Glutamatergic neuron (in vitro differentiated cells): ENCODE measurements at regions not wholly inside any gene's neighbourhood (a gene's known extent, or its start where the extent isn't known, plus 50 kb on each side); places are given as distances from the start of the nearest gene placed in this dataset.

Experiments
- DNase-seq: peaks from one replicate; pipeline ENCODE4 v3.0.0; 2022
- H3K27ac Mint-ChIP-seq: one replicate; pipeline ENCODE4 v1.8.0; 2020; ENCODE audit warnings: mild to moderate bottlenecking, mixed read lengths, inconsistent platforms; ENCODE audit not compliant: unreplicated experiment
- H3K27me3 Mint-ChIP-seq: one replicate; pipeline ENCODE4 v1.8.0; 2020; ENCODE audit warnings: mild to moderate bottlenecking, moderate library complexity, mixed read lengths, inconsistent platforms; ENCODE audit not compliant: unreplicated experiment
- H3K36me3 Mint-ChIP-seq: one replicate; pipeline ENCODE4 v1.8.0; 2020; ENCODE audit warnings: mild to moderate bottlenecking, mixed read lengths, inconsistent platforms; ENCODE audit not compliant: unreplicated experiment
- H3K4me1 Mint-ChIP-seq: one replicate; pipeline ENCODE4 v1.8.0; 2020; ENCODE audit warnings: mild to moderate bottlenecking, low read depth, mixed read lengths, inconsistent platforms; ENCODE audit not compliant: unreplicated experiment
- H3K4me3 Mint-ChIP-seq: one replicate; pipeline ENCODE4 v1.8.0; 2020; ENCODE audit warnings: mild to moderate bottlenecking, mixed read lengths, inconsistent platforms; ENCODE audit not compliant: unreplicated experiment
- H3K9me3 Mint-ChIP-seq: one replicate; pipeline ENCODE4 v1.8.0; 2020; ENCODE audit warnings: mild to moderate bottlenecking, moderate library complexity, mixed read lengths, inconsistent platforms; ENCODE audit not compliant: unreplicated experiment
- TF ChIP-seq, protein P1 (sequence below): fragments of 200-600 bp; sonication (generic); IDR thresholded peaks from one replicate; pipeline ENCODE4 v1.5.0; 2021; ENCODE audit not compliant: partially characterized antibody, unreplicated experiment

DNA sequence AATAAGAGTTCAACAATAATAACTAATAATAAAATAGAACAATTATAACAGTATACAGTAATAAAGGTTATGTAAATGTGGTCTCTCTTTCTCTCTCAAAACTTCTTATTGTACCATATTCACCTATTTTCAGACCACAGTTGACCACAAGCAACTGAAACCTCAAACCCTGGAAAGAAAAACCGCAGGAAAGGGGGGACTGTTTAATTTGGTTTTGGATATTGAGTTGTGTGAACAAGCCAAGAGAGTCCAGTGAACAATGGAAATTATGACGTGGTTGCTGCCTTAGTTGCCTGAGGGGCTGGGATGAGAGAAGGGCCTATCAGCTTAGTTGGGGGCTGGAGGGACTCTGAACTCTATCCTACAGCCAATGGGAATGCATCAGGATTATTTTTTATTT, 178.7 kb upstream of the POU2AF2 start:
- Mint-ChIP-seq H3K27ac (no peak overlapping the region), H3K27me3 (no peaks in the 10 kb centered on the region), H3K36me3 (no peaks in the 10 kb centered on the region), H3K9me3 (peaks cover 2% of the 10 kb centered on the region), H3K4me1 (no peaks in the 10 kb centered on the region), H3K4me3 (no peak overlapping the region)
- DNase-seq = no peak
- TF ChIP-seq, protein P1, sequence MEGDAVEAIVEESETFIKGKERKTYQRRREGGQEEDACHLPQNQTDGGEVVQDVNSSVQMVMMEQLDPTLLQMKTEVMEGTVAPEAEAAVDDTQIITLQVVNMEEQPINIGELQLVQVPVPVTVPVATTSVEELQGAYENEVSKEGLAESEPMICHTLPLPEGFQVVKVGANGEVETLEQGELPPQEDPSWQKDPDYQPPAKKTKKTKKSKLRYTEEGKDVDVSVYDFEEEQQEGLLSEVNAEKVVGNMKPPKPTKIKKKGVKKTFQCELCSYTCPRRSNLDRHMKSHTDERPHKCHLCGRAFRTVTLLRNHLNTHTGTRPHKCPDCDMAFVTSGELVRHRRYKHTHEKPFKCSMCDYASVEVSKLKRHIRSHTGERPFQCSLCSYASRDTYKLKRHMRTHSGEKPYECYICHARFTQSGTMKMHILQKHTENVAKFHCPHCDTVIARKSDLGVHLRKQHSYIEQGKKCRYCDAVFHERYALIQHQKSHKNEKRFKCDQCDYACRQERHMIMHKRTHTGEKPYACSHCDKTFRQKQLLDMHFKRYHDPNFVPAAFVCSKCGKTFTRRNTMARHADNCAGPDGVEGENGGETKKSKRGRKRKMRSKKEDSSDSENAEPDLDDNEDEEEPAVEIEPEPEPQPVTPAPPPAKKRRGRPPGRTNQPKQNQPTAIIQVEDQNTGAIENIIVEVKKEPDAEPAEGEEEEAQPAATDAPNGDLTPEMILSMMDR = no peak

DNA sequence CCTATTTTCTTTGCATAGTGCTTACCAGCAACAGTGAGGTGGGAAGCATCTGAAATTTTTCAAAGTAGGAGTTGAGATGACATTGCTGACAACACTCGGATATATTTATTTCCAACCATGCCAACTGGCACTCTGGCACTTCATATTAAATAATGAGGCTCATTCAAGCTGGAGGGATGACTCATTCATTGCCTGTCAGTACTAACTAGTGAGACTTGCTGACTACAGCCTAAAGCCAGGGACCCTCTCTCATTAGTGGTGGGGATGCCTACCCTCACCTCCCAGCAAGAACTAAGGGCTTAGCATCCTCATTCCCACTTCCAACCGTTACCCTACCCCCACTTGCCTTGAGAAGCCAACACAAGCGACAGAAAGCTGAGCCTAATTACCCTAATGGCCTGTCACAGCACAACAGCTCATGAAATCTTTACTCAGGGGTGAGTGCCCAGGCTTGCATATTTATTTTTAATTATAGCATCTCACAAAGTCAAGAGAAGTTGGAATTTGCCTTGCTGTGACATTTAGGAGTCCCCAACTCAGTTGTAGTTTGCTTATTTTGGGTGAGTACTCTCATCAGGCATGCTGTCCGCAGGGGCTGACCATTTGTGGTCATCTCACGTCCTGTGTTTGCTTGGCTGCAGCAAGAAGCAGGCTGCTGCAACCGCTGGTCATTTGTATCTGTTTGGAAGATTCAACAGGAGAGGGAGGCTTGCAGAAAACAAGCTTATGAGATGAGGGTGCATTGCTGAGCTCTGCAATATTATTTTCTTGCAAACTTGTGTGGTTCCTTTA, 181.6 kb upstream of the POU2AF2 start:
- no peaks in the 10 kb centered on the region for H3K4me1 Mint-ChIP-seq
- H3K27me3 Mint-ChIP-seq = no peaks in the 10 kb centered on the region
- H3K36me3 Mint-ChIP-seq = no peaks in the 10 kb centered on the region
- H3K4me3 Mint-ChIP-seq = no peak overlapping the region
- no peak overlapping the region for H3K27ac Mint-ChIP-seq
- DNase-seq = no peak
- TF ChIP-seq, protein P1 = no peak
- H3K9me3 Mint-ChIP-seq = peaks cover 2% of the 10 kb centered on the region

DNA sequence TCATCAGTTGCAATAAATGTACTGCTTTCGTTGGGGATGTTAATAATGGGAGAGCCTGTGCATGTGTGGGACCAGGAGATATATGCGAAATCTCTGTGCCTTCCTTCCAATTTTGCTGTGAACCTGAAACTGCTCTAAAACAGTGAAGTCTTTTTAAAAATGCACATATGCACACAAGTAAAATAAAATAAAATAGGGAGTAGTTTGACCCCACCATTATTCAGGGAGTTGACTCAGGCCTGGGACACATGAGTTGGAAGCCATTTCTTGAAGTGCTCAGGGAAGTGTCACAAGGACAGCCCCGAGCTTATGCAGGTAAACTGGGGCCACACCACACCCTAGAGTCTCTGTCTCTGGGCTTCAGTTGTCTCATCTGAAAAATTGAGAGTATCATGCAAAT, 183.1 kb upstream of the POU2AF2 start:
- H3K27ac Mint-ChIP-seq = no peak overlapping the region
- H3K27me3 Mint-ChIP-seq = no peaks in the 10 kb centered on the region
- TF ChIP-seq, protein P1 = no peak
- H3K4me3 Mint-ChIP-seq = no peak overlapping the region
- DNase-seq = no peak
- H3K9me3 Mint-ChIP-seq = no peaks in the 10 kb centered on the region
- H3K36me3 Mint-ChIP-seq = no peaks in the 10 kb centered on the region
- no peaks in the 10 kb centered on the region for H3K4me1 Mint-ChIP-seq

DNA sequence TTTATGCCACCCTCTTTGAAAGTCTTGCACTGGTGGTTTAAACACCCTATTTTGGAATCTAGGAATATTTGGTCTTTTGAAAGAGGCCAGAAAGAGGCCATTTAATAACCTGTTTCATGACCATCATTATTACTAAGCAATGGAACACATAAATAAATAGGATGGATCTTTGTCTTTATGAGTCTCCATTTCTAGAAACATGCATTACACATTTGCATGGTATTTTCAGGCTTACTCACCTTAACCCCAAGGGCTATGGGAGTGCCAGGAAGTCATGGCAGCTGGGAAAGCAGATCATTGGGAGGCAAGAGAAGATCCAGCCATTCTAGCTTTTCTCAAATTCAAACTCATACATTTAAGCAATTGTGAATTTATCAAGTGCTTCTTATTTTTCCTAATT, 185.8 kb upstream of the POU2AF2 start:
- Mint-ChIP-seq H3K27ac (no peak overlapping the region), H3K27me3 (no peaks in the 10 kb centered on the region), H3K9me3 (no peaks in the 10 kb centered on the region), H3K4me3 (no peak overlapping the region), H3K4me1 (no peaks in the 10 kb centered on the region), H3K36me3 (peaks cover 3% of the 10 kb centered on the region)
- no peak for DNase-seq
- TF ChIP-seq, protein P1 = no peak

DNA sequence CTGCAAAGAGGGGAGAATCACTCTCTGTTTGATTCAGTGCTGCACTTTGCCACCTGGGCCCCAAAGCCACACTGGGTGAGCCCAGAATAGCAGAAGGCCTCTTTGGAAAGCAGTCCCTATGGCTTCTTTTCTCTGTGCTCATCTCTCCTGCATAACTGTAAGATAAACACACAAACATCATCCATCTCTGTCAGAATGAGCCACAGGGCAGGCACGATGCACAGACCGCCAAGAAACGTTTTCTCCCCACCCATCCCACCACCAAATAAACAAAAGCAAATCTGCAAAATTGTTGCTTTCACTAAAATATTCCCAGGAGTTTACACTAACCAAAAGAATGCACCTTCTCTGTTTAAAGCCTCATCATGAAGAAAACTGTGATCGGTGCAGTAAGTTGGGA, 196.4 kb upstream of the POU2AF2 start:
- H3K36me3 Mint-ChIP-seq = no peaks in the 10 kb centered on the region
- no peak overlapping the region for H3K27ac Mint-ChIP-seq
- no peak for DNase-seq
- no peaks in the 10 kb centered on the region for H3K4me1 Mint-ChIP-seq
- H3K27me3 Mint-ChIP-seq = no peaks in the 10 kb centered on the region
- peaks cover 3% of the 10 kb centered on the region for H3K9me3 Mint-ChIP-seq
- TF ChIP-seq, protein P1 = no peak
- no peak overlapping the region for H3K4me3 Mint-ChIP-seq
